CD4-positive, alpha-beta T cell treated with Interleukin-4 for 1 hour (primary cell): ENCODE measurements at regions not wholly inside any gene's neighbourhood (a gene's known extent, or its start where the extent isn't known, plus 50 kb on each side); places are given as distances from the start of the nearest gene placed in this dataset.

Source experiments
- DNase-seq, 2 donors: peaks; one replicate each; pipeline ENCODE4 v3.0.0-alpha.2; 2020 to 2022

DNA sequence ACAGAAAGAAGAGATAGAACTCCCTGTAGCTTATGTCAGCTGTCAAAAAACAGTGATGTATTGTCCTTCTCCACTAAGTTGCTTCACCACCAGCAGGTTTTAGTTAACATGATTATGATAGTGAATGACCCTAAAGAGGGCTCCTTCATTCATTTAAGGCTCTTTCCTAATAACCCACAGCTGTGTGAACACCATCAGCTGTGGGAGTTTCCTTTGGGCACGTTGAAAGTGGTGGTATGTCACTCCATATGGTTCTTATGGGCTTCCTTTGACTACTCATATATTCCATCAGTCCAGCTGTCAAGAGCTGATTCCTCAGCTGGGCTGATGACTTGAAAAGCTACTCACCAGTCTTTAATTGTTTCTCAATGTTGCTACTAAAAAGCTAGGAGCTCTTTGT is 210.3 kb downstream of the UBE2E3 start:
- DNase-seq, result no peak

DNA sequence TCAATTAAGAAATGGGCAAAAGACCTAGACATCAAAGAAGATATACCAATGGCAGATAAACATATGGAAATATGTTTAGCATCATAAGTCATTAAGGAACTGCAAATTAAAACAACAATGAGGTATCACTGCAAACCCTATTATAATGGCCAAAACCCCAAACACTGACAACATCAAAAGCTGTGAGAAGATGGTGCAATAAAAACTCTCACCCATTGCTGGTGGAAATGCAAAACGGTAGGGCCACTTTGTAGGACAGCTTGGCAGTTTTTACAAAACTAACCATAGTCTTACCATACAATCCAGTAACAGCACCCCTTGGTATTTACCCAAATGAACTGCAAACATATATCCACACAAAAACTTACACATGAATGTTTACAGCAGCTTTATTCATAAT is 213.1 kb downstream of the UBE2E3 start:
- DNase-seq, result no peak

DNA sequence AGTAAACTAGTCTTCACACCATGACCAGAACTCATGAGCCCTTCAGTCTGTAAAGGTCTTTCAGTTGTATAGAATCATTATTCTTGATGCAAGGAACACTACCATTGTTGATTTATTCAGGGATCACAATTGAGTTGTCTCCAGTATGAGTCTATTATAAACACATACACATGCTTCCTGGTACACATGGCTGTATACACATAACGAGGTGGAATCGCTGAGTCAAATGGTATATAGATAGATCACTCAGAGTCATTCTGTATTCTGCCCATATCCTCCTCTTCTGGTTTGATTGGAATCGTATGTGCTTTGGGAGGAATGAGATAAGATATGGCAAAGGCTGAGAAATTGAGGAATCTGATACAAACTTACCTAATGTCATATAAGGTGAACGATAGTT is 216.0 kb downstream of the UBE2E3 start:
- no peak for DNase-seq

DNA sequence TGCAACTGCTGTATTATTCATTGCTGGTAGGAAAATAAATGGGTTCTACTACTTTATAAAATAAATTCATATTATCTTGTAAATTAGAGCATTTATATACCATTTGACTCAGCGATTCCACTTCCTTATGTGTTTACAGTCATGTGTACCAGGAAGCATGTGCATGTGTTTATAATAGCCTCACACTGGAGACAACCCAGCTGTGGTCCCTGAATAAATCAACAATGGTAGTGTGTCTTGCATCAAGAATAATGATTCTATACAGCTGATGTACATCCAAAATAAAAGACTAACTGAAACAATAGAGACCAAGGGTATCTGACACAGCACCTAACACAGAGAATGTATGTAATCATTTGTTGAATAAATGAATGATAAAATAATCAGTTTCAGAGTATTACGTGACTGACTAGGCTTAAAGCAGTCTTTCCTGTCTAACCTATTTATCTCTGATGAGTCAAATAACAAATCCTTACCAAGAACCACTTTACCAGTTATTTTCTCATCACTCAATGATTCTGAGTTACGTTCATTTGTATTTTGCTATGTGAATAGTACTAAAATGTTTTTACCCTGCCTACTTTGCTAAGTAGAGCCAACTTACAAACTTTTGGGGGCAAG is 216.8 kb downstream of the UBE2E3 start:
- DNase-seq, result peak in 1 of 2 donors; percentile 51

DNA sequence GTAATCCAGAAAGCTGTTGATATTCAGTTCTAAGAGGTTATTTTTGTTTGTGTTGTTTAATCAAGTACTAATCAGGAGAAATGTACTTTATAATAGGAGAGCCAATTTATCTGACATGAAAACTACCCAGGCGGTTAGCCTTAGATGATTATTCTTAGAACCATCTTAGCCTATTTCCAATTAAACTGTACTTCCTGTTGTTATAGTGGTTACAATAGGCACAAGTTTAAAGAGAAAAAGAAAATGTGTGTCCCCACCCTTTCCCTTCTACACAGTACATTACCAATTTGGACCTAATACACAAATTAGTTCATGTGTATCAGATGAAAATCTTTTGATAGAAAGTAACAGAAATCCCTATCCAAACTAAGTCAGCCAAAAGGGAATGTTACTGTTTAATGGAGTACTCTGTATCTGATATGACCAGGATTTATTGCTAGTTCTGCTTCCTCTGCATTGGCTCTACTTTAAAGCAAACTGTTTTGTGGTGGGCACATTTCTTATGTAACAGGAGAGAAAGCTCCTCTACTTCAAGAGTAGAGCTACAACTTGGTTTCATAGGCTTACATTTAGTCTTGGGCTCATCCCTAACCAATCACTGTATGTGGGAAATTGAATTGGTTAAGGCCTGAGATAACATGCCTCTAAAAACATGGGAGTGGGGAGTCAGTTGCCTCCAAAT is 217.9 kb downstream of the UBE2E3 start:
- DNase-seq, result peak in 1 of 2 donors; percentile 78

DNA sequence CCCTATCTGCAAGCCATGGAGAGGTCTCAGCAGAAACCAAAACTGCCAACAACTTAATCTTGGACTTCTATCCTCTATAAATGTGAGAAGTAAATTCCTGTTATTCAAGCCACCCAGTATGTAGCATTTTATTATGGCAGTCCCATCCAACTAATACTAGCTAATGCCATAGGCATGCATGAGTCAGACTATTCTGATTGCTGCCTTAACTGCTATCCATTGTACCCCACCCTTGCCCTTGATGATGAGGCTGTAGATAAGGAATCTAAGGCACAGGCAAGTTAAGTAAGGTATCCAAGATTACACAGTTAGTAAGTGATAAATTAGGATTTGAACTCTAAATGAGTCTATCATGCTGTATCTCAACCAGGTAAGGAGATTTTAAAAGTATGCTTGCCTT is 223.0 kb downstream of the UBE2E3 start:
- DNase-seq, result no peak

DNA sequence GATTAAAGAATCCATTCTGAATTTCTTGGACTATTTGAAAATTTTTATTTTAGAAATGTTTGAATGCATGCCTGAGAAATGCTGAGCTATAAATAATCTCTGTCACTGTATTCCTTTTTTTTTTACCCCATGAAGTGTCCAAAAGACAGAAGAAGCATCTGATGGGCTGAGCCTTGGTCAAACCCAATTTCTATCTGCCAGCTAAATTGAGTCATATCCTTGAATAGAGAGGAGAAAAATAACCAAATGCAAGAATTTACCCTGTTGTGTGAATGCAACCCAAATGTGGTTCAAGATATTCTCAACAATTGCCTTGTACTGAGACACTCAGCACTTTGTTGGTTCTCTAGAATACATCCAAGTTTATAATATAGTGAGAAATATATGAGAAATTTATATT is 223.5 kb downstream of the UBE2E3 start:
- DNase-seq, result no peak

DNA sequence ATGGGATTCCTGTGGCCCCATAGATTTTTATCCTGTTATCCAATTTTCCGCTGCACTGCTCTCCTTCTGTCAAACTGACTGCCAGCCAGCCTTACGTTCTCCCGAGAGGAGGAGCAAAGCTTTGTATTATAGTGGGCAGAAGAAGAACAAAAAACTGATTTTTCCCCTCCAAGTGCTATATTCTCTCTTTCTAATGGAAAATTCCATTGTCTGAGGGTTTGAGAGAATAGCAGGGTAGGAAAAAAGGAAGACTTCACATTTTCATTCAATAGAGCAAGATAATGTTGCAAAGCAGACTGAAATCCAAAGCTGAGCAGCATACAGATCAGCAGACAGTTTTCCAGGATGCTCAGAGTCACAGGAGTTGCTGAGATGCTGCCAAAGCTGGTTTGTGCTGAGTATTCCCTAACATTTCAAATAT is 238.0 kb downstream of the UBE2E3 start:
- no peak for DNase-seq

DNA sequence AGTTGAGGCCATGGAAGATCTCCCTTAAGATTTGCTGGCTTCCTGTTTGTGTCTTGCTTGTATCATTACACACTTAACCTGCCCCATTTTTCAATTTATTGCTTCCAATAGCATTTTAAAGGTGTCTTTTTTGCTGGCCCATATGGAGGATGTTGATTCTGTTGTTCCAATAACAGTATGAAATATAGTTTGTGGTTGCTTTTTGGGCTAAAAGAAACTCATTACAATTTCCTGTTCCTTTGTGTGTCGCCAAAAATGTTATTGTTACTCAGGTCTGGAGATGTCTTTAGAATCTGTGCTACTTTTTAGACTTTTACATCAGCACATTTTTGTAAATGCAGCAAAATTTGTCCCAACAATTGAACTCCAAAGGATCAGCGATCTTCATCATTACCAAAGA is 234.0 kb upstream of the ITGA4 start:
- DNase-seq, result peak in 1 of 2 donors; percentile 59

DNA sequence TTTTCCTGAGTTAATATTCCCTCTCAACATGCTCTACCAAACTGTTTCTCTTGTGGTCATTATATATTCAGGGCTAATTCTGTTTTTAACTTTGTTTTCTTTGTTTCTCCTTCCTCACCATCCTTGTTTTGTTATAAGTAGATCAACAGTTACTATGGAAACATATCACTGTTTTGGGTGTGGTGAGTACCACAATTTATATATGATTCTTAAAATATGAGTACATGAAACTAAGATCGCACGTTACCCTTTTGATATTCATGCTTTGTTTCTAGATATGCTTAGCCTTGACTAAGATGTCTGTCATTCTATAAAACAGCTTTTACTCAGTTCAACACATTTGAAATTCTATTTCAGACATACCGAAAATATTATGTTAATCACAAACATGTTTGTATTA is 232.3 kb upstream of the ITGA4 start:
- peak in 1 of 2 donors; percentile 77 for DNase-seq

DNA sequence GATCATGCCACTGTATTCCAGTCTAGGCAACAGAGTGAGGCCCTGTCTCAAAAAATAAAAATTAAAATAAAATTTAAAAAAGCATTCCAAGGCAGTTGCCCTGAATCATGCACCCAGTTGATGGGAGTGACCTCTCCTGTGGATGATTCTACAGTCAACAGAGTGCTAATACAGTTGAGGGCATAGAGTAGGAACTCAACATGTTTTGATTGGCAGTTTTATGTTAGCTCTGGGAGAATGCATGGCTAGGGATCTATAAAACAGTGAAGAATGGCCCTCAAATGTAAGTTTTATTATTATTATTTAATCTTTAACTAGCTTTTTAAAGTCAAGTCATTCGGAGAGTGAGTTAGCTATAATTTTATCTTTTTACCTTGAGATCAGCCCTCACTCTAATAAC is 228.5 kb upstream of the ITGA4 start:
- no peak for DNase-seq

DNA sequence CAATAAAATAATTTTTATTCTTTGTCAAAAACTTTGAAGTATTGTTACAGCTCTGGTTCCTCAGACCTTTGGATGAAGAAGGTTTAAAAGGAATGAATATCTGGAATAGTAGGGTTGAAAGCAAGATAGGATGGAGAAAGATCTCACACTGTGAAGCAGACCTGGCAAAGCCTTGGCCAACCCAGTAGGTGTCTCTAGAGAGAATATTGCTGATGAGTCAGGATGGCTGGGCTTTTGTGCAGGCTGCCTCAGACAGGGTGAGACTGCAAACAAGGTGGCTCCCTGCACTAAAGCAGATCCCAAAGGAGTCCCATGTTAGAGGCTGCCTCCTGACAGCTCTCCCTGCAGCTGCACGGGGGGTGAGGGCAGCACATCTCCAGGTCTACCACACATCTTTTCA is 226.0 kb upstream of the ITGA4 start:
- no peak for DNase-seq

DNA sequence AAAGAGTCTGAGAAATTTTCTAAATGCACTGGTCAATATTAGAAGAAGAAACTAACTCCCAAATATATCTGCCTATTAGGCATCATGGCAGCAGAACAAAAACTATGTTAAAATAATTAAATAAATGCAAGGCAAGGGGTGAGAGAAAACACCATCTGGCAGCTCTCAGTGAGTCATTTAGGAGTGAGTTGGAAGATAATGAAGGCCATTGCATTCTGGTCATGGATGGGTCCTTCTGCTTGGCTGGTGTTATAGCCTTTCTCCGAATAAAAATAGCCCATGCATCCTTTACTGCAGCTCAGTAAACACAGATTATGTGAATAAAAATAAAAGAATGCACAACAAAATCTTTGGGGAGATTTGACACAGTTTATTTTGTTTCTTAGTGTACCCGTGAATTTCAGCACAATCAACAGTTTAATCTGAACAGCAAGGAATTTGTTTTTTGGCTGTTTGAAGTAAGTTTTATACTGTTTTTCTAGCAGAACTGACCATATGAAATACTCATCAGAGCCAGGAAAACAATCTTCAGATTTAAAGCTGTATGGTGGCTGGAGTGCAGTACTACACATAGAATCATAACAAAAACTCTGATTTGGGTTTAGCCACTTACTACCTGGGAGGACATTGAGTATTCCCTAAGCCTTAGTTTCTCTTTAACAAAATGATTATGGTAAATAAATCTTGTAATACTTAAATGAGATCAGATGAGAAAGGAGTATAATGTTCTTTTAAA is 225.1 kb upstream of the ITGA4 start:
- DNase-seq, result no peak

DNA sequence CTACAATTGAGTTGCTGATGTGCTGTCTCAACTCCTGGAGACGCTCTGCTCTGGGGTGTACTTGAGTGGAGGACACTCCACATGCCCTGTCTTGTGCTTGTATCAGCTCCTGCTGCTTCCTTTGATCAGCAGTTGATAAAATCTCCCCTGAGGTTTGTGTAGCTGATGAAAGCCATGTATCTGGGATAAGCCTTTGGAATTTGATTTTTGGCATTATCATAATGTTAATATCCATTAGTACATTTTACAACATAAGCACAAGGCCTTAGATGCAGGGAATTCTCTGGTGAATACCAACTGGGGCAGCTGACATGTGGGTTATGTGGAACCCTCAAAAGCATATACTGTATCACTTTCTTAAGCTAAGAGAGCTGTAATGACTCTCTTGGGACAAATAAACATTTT is 222.7 kb upstream of the ITGA4 start:
- no peak for DNase-seq

DNA sequence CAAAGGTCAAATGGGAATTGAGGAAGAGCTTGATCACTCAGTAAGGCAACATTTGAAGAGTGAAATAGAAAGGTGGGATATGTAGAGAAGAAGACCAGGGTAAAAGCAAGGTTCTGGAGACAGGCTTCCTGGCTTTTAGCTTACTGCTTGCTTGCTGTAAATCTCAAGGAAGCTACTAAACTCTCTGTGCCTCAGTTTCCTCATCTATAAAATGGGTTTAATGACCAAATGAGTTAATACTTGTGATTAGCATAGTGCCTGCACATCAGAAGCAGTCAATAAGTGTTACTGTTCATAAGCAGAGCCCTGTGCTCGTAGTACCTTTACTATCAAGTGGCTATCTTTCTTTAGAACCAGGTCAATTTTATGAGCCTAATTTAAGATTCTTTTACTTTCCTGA is 222.2 kb upstream of the ITGA4 start:
- no peak for DNase-seq

DNA sequence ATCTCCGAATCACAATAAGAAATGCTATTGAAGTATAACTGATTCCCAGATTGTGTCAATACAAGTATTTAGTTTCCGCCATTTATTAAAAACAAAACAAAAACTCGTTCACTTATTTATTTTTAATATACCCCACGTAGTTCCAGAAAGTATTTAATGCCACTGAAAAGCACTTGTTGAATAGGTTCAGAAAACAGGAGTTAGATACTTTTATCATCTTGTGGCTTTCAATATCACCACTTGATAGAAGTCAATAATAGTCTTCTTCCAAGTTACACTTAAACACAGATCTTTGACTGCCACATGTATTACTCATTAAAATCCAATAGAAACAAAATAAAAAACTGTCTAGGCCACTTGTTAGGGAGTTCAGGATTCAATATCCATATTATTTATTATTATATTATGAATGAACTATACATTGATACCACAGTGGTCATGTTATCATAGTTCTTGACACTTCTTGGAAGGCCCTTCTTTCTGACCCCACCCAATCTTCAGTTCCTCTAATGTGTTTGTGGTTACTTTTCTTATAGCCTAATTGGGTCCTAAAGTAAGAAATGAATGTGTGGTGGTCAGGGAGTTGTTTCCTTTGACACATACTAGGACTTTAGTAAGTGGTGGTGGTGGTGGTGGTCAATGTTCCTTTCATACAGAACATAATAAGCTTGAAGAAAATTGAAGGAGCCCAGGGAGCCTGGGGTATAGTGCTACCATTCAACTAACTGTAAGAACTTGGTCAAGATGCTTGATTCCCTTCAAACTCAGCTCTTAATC is 221.3 kb upstream of the ITGA4 start:
- DNase-seq, result no peak

DNA sequence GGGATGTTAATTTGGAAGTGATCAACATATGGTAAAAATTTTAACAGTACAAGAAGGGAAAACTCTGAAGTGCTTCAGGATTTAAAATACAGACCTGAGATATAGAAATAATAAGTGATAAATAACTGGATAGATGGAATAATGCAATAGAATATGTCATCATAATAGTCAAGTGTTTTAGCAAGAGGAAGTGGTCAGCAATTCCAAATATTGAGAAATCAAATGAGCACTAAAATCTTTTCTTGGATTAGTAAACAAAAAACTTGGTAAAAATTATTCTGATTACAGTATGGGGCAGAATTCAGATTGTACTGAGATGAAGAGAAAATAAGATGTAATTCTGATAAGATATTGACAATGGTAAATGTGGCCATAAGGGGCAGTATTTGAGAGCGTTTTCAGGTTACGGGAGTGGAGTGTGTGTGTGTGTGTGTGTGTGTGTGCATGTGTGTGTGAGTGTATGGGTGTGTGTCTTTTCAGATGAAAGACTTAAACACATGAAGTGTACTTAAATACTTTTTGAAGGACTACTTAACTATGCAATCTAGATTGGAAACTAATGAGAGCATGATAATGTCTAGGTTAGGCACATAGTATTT is 217.9 kb upstream of the ITGA4 start:
- peak; percentile 17 to 61 for DNase-seq

DNA sequence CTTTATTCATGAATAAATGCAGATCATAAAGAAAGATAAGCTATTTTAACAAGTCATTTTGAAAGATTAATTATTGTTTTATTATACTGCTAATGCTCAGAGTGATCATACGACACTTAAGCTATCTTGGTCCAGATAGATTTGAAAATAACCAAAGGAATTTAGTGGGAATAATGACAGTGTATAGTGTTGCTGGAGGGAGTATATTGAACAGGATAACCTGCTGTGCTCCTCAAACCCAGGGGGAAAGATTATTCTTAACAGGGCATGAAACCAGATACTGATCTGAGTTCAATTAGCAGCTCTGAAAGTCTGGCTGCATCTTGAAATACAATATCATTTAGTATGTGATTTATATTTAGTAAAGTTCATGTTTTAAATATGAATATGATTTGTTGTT is 216.3 kb upstream of the ITGA4 start:
- DNase-seq, result no peak

DNA sequence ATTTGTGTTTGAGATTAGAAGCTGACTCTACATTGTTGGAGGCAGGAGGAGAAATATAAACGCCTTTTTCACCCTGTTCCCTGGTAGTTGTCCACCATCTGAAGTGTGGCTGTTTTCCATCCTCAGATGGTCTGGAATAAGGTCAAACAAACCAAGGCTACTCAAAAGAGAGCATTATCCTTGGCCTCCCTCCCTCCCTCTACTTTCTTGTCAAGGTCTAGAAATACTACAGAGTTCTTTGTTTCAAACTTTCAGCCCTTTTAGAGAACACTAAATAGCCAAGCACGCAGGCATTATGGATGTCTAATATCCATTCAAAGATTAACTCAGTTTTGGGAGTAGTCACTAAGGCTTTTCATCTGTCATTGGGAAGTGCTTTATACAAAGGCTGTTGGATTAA is 215.8 kb upstream of the ITGA4 start:
- DNase-seq, result no peak

DNA sequence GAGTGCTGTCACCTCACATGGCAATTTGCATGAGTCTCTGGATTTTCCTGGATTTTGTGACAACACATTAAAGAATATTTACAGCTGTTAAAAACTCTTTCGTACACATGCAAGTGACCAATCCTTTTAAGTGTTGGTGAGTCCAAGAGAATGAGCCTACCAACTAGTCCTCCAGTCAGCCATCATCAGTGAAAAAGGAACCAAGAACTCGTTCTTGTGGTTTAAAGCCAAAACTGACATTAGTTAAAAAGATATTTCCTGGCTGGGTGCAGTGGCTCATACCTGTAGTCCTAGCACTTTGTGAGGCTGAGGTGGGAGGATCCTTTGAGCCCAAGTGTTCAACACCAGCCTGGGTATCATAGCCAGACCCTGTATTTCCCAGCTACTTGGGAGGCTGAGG is 215.4 kb upstream of the ITGA4 start:
- no peak for DNase-seq

DNA sequence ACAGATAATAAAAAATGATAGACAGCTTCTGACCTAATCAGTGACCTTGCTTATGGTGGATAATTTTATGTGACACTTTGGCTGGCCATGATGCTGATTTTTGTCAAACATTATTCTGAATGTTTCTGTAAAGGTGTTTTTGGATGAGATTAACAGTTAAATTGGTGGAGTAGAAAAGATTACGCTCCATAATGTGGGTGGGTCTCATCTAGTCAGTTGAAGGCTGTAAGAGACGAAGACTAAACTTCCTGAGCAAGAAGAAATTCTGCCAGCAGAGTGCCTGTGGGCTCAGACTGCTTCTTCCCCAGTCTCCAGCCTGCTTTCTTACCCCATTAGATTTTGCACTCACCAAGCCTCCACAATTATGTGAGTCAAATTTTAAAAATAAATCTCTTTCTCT is 214.9 kb upstream of the ITGA4 start:
- DNase-seq, result no peak

DNA sequence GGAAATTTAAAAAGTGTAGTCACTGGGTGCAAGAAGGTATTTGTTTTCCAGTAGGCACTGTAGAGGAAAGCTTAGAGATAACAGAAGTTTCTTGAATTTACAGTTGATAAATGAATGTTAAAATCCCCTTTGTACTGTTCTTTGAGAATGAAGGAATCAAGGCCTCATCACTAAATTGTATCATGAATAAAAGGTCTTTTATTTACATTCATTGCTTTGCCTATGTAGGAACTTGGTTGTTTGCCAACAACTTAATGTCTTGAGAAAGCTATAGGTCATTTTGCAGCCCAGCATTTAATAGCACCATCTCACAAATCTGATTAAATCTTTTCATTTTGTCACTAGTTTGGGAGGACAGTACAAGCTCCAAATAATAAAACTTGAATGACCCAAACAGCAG is 213.9 kb upstream of the ITGA4 start:
- no peak for DNase-seq

DNA sequence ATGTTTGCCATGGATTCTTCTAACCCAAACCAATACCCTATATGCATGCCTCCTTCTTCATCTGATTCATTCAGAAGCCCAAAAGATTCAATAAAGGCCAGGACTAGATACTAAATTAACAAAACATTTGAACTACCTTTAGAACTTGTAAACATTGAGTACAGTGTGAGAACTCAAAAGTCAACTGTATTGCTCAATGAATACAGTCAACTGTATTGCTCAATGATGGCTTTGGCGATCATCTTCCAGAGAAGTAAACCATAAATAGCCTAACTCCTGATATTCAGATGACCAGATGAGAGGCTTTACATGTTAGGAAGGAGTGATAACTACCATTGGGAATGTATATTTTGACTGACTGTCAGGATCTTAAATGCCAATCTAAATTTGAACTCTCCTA is 206.5 kb upstream of the ITGA4 start:
- DNase-seq, result no peak
